ENCODE measurements at regions not wholly inside any gene's neighbourhood (a gene's known extent, or its start where the extent isn't known, plus 50 kb on each side); places are given as distances from the start of the nearest gene placed in this dataset.

- TF ChIP-seq CTCF (IDR thresholded peaks at IDR 0.05; ENCODE audit: low read depth, low read length) (no peak), POLR2A (IDR thresholded peaks at IDR 0.05; ENCODE audit: extremely low read depth, insufficient read length) (no peak), MAX (IDR thresholded peaks at IDR 0.05; ENCODE audit: low read depth, low read length) (no peak)
Observed at GRCh38 chr6:139943391-139943790, 568.9 kb upstream of the CITED2 start.
